Adrenal gland (tissue), 5 donors: ENCODE measurements at regions not wholly inside any gene's neighbourhood (a gene's known extent, or its start where the extent isn't known, plus 50 kb on each side); places are given as distances from the start of the nearest gene placed in this dataset.

Source experiments
- CTCF ChIP-seq, 6 experiments: fragments of 450-650 bp in 4 of 6; fragments of 200-600 bp in 2 of 6; sonication (generic) in 1 of 6; IDR thresholded peaks; 1 replicate in 5 of 6; 2 replicates in 1 of 6; pipeline versions ENCODE4 v1.5.1 to v1.8.0; 2016 to 2021; ENCODE audit warnings: antibody characterized with exemption in 6 of 6, mild to moderate bottlenecking in 2 of 6, moderate library complexity in 1 of 6
- POLR2A ChIP-seq, 2 donors: fragments of 450-650 bp; IDR thresholded peaks; one replicate each; pipeline ENCODE4 v1.6.1; 2017; ENCODE audit warnings: antibody characterized with exemption in 2 of 2, mild to moderate bottlenecking in 2 of 2, moderate library complexity in 1 of 2
- donor health status: DM: no; HTN: no; CAD: no.

GRCh38 chr12:95386051-95386450 is 87.9 kb upstream of the METAP2 start:
- TF ChIP-seq CTCF (IDR thresholded peaks at IDR 0.05) (no peak), POLR2A (IDR thresholded peaks at IDR 0.05) (no peak)
